ENCODE measurements at regions not wholly inside any gene's neighbourhood (a gene's known extent, or its start where the extent isn't known, plus 50 kb on each side); places are given as distances from the start of the nearest gene placed in this dataset.
"Not testable (repeated sequence)": the region's sequence is repeated elsewhere in the genome, so short reads cannot be mapped to it uniquely, and the experiment has no call there.

- not testable (repeated sequence) for TF ChIP-seq SIN3A (IDR thresholded peaks at IDR 0.05; ENCODE audit: borderline replicate concordance, insufficient read depth, low read depth, low read length); CTCF (IDR thresholded peaks at IDR 0.05); TCF7L2 (IDR thresholded peaks at IDR 0.05; ENCODE audit: low read depth, low read length); REST (IDR thresholded peaks at IDR 0.05; ENCODE audit: insufficient read depth in 1 of 2, low read depth in 2 of 2, low read length in 1 of 2)
Measured at GRCh38 chr11:69916251-69916649, 97.0 kb upstream of the FGF3 start.

All from Panc1 (cell line).